ENCODE measurements at regions not wholly inside any gene's neighbourhood (a gene's known extent, or its start where the extent isn't known, plus 50 kb on each side); places are given as distances from the start of the nearest gene placed in this dataset.

DNA sequence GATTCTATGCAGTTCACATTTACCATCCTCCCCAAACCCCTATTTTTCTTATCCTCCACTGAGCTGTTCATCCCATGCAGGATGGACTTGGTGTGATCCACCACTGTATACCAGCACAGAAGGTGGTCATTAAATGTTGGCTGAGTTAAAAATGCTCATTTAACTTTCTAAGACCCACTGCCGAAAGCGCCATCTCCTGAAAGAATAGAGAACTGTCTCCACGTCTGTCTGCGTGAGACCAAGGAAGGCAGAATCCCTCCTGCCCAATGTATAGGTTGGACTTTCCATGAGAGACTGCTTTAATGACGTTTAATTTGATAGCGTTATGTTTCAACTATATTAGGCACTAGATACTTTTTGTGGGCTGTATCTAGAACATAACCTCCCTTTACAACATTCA, 124.3 kb downstream of the GPAM start (continued):
- TF ChIP-seq, protein P1, sequence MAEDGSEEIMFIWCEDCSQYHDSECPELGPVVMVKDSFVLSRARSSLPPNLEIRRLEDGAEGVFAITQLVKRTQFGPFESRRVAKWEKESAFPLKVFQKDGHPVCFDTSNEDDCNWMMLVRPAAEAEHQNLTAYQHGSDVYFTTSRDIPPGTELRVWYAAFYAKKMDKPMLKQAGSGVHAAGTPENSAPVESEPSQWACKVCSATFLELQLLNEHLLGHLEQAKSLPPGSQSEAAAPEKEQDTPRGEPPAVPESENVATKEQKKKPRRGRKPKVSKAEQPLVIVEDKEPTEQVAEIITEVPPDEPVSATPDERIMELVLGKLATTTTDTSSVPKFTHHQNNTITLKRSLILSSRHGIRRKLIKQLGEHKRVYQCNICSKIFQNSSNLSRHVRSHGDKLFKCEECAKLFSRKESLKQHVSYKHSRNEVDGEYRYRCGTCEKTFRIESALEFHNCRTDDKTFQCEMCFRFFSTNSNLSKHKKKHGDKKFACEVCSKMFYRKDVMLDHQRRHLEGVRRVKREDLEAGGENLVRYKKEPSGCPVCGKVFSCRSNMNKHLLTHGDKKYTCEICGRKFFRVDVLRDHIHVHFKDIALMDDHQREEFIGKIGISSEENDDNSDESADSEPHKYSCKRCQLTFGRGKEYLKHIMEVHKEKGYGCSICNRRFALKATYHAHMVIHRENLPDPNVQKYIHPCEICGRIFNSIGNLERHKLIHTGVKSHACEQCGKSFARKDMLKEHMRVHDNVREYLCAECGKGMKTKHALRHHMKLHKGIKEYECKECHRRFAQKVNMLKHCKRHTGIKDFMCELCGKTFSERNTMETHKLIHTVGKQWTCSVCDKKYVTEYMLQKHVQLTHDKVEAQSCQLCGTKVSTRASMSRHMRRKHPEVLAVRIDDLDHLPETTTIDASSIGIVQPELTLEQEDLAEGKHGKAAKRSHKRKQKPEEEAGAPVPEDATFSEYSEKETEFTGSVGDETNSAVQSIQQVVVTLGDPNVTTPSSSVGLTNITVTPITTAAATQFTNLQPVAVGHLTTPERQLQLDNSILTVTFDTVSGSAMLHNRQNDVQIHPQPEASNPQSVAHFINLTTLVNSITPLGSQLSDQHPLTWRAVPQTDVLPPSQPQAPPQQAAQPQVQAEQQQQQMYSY (CRISPR knock-in tag; IDR thresholded peaks at IDR 0.05) = no peak
- TF ChIP-seq, protein P2, sequence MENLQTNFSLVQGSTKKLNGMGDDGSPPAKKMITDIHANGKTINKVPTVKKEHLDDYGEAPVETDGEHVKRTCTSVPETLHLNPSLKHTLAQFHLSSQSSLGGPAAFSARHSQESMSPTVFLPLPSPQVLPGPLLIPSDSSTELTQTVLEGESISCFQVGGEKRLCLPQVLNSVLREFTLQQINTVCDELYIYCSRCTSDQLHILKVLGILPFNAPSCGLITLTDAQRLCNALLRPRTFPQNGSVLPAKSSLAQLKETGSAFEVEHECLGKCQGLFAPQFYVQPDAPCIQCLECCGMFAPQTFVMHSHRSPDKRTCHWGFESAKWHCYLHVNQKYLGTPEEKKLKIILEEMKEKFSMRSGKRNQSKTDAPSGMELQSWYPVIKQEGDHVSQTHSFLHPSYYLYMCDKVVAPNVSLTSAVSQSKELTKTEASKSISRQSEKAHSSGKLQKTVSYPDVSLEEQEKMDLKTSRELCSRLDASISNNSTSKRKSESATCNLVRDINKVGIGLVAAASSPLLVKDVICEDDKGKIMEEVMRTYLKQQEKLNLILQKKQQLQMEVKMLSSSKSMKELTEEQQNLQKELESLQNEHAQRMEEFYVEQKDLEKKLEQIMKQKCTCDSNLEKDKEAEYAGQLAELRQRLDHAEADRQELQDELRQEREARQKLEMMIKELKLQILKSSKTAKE (IDR thresholded peaks at IDR 0.05; ENCODE audit: low read depth, poor library complexity, severe bottlenecking) = no peak
- TF ChIP-seq NR2F1 (conservative IDR thresholded peaks at IDR 0.05) = no peak
- no peak for TF ChIP-seq ZNF24 (IDR thresholded peaks at IDR 0.05)
- no peak for TF ChIP-seq ZBED1 (IDR thresholded peaks at IDR 0.05; ENCODE audit: borderline replicate concordance)
- no peak for TF ChIP-seq ZSCAN29 (IDR thresholded peaks at IDR 0.05)
- no peak for TF ChIP-seq ZNF274 (IDR thresholded peaks at IDR 0.05; ENCODE audit: insufficient read depth, insufficient read length)
- TF ChIP-seq SREBF2 (IDR thresholded peaks at IDR 0.05; ENCODE audit: low read length) = no peak
- TF ChIP-seq RCOR1 (conservative IDR thresholded peaks at IDR 0.05; ENCODE audit: low read depth, low read length) = no peak
